Colon (tissue), 2 donors: ENCODE measurements at regions not wholly inside any gene's neighbourhood (a gene's known extent, or its start where the extent isn't known, plus 50 kb on each side); places are given as distances from the start of the nearest gene placed in this dataset.

Experiments
- FAIRE-seq: peaks from 2 replicates; lab custom pipeline; 2012; peaks lifted over from hg19 to GRCh38; lab: Jason Lieb, UNC
- donor health status: control.
- donor health status: control.

DNA sequence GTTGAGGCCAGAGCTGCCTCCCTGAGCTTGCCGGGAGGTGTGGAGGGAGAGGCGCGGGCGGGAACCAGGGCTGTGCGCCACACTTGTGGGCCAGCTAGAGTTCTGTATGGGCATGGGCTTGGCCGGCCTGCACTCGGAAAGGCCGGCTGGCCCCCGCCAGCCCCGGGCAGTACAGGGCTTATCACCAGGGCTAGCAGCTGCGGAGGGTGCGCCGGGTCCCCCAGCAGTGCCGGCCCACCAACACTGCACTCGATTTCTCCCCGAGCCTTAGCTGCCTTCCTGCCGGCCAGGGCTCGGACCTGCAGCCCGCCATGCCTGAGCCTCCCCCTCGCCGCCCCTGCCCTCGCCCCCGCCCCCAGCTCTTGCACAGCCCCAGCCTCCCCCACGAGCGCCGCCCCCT, 472.7 kb downstream of the TFAP2A start:
- FAIRE-seq = no peak

DNA sequence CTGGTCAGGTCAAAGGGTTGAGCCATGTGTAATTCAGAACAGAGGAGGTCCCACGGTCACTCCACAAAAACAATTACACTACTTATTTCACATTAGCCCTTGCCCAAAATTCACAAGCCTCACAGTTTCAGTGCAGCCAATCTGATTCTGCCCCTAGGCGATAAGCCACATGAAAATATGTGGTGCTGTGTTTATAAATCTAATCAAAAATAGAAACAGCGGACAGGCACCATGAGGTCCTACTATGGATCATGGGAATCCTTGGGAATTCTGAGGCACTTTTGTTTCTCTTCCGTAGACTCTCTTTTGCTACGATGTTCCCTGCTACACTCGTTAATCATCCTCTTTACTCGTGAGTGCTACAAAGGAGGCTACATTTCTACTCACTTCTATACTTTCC, 476.1 kb downstream of the TFAP2A start:
- no peak for FAIRE-seq

DNA sequence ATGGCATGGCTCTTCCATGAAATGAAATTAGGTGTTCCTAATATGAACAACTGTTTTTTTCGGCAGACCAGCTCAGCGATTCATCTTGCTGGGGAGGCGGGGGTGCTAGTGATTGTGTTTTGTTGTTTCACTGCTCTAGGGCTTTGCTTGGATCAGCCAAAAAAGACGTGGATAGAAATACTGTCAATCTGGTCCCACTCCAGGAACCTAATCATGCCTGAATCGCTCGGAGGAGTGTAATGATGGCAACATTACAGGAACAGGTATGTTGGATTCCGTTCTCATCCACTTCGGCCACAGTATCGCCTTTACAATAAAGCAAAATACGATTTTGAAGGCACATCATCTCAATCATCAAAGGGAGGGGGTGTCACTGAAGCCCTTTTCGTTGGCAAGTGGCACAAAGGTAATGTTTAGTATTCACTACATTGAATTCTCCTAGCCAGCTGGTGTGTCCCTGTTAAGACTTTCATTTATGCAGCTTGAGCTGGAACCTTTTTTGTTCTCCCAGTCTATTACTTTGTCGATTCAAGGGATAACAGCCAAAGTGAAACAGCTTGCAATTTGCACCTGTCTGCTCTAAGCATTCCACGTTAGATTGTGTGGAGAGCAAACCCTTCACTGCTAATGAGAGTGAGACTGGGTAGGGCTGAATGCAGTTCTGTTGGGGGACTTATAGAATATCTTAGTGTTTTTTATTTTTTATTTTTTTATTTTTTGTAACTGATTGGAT, 477.7 kb downstream of the TFAP2A start:
- FAIRE-seq = no peak

DNA sequence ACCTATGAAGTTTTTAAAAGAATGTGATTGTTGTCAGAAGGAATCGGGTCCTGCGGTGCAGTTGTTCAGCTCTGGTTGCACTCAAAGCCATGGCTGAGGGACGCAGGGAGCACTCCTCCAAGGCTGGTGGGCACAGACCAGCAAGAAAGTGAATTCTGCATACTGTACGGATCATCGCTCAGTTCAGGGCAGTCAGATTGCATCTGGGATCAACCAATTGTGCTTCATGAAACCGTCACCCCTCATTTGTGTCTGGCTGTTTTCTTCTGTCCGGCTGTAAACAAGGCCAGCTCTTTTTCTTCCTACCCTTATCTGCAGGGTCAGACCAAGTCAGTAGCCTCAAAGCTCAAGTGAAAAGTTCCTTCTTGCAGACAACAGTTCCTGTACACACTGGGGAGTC, 478.3 kb downstream of the TFAP2A start:
- FAIRE-seq = no peak

DNA sequence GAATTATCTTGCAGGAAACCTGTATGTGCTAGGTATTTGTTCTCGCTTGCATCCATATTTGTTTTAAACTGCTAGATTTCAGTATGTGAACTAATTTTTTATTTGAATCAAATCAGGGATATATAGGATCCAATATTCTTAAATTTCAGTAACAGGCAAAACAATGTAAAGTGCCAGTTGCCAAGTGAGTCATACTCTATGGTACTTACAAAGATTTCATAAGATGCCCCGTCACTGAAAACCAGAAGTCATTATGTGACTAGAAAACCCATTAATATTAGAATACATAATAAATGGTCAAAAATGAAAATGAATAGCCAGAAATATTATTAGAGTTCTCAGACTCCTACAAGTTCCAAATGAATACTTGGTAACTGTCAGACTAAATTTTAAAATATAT, 481.2 kb downstream of the TFAP2A start:
- FAIRE-seq = no peak

DNA sequence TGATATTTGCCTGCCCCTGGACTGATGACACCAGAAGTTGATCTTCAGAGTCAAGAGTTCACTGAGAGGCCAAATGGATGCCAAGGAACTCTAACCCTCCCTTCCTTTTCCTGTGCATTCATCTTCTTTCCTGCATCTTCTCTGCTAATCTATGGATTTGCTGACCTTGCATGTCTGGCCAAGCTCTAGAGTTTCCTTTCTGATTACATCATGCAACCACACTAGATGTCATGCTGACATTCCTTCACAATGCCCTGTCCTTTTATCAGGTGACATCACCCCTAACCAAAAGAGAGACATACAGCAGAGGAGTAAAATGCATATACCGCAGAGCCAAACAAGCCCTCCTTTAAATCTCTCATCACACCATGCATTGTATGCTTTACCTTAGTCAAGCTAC, 487.6 kb downstream of the TFAP2A start:
- no peak for FAIRE-seq

DNA sequence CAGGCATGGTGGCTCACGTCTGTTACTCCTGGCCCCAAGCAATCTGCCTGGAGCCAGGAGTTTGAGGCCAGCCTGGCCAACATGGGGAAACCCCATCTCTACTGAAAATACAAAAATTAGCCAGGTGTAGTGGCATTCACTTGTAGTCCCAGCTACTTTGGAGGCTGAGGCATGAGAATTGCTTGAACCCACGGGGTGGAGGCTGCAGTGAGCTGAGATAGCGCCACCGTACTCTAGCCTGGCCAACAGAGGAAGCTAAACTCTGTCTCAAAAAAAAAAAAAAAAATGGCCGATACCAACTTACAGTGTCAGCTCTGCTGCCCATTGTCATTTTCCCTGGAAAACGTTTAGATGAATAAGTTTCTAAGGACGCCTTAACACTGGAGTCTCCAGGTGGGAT, 489.9 kb downstream of the TFAP2A start:
- no peak for FAIRE-seq

DNA sequence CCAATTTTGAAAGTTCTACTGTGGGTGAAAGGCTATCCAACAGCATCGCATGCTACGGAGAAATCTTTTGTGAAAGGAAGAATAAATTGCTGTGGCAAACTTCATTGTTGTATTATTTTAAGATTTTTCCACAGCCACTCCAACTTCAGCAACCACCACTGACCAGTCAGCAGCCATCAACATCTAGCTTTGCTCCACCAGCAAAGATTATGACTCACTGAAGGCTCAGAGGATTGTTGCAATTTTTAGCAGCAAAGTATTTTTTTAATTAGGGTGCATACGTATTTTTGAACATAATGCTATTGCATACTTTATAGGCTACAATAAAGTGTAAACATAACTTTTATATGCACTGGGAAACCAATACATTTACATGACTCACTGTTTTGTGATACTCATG, 493.5 kb downstream of the TFAP2A start:
- no peak for FAIRE-seq

DNA sequence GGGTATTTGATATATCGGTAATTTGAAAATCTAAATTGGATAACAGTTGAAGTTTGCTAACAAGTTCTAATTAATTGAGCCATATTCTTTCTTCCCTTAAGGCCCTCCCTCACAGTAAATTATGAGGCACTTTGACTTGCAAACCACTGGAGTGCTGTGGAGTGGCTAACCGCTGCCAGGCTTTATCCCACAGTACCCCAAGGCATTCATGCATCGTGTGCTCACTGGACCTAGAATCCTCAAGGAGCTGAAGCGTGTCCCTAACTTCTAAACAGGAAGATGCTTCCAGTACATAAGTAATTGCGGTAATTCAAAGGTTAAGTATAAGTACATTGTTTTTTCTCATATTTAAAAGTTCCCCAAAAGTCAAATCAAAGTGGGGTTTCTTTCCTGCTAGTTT, 499.9 kb downstream of the TFAP2A start:
- no peak for FAIRE-seq

DNA sequence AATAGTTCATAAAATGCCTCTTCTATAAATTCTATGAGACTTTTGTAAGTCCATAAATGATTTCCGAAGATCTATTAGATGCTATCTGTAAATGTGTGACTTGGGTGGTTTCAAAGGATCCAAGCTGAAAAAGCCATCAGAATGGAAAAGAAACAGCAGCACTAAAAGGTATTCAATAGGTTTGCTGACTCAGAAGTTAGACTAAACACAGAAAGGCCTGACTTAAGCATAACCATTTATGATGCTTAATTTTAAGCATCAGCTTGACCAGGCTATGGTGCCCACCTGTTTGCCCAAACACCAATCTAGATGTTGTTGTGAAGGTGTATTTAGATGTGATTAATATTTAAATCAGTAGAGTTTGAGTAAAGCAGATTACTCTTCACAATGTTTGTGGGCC, 513.5 kb downstream of the TFAP2A start:
- FAIRE-seq = no peak

DNA sequence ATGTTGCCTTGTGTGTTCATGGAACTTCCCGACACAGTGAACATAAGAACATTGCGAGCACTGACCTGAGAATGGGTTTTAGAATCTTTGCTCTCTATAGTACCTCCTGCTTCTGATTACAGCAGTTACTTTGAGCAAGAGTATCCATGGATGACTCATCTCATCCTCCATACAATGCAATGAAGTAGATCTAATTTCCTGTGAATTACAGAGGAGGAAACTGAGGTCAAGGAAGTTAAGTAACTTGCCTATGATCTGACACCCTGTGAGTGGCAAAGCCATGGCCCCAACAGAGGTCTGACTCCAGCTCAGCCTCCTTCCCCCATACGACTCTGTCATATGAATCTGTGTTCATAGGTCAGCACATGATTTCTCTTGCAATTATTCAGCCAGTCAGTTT, 518.1 kb downstream of the TFAP2A start:
- FAIRE-seq = no peak

DNA sequence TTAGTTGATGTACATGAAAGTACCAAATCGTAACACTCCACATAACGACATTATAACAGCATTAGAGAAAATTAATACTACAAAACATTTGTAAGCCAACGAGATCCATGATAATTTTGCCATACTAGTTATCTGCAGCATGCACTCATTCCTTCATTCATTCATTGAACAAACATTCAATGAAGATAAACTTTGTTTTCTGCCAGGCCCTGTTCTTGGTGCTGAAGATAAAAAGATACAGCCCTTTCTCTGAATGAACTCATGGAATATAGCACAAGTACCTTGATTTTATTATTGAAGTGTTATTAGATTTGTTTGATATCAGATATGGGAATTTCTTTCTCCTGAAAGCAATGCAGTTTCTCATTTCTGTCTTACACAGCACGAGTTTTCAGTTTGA, 524.0 kb downstream of the TFAP2A start:
- no peak for FAIRE-seq

DNA sequence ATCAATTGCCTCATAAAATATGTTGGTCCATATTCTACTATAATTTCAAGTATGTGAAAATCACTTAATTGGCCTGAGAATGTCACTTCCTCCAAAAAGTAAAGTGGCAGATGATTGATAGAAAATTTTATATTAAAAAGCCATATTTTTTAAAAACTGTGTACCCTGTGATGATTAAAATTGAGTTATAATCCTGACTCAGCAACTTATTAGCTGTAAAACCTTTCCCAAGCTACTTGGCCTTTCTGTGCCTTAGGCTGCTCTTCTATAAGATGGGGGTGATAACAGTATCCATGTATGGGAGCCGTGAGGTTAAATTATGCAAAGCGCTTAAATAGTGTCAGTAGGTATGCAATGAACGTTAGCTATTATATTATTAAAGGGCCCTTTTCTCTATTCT, 524.4 kb downstream of the TFAP2A start:
- no peak for FAIRE-seq

DNA sequence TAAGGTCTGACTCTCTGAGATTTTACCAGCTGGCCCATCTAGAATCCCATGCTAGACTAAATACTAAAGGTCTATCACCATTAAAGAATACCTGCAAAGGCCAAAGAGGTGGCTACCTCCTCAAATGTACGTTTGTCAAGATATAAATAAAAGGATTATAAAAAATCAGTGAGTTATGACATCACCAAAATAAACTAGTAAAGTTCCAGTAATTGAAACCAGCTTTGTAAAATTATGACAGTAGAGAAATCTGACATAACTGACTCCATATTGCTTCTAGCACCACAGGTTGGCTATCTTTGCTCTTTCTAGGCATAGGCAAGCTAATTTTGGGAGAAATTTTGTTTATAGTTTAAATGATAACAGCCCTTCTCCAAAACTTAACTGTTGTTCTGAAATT, 536.3 kb downstream of the TFAP2A start:
- no peak for FAIRE-seq

DNA sequence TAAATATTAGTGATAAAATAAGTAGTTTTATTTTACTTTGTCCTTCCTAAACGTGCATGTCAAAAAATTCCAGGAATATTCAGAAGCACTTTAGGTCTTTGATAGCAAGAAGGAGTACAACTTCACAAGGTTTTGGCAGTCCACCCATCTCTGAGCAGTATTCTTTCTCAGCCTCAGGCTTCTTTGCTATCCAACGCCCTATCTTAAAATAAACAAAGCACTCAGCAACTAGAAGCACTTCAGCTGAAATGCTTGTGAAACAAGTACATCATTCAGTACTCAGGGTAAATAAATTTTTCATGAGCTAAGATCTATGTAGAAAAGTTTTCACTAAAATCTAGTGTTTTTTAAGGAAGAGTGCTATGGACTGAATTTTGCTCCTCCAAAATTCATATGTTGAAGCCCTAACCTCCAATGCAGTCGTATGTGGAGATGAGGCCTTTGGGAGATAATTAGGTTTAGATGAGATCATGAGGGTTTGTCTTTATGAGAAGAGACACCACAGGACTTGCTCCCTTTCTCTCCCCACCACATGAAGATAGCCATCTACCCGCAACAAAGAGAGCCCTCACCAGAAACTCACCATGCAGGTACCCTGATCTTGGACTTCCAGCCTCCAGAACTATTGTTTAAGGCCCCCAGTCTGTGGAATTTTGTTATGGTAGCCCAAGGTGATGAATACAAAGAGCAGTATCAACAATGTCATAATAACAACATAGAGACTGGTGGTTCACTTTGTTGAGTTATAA, 539.1 kb downstream of the TFAP2A start:
- FAIRE-seq = no peak

DNA sequence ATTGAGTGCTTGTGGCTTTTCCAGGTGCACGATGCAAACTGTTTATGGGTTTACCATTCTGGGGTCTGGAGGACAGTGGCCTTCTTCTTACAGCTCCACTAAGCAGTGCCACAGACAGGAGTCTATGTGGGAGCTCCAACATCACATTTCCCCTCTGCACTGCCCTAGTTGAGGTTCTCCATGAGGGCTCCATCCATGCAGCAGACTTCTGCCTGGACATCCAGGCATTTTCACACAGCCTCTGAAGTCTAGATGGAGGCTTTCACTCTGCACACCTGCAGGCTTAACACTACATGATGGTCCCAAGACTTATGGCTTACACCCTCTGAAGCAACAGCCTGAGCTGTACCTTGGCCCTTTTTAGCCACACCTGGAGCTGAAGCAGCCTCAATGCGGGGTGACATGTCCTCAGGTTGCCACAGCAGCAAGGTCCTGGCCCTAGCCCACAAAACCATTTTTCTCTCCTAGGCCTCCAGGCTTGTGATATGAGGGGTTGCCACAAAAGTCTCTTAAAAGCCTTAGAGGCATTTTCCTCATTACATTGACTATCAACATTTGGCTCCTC, 552.2 kb downstream of the TFAP2A start:
- no peak for FAIRE-seq

DNA sequence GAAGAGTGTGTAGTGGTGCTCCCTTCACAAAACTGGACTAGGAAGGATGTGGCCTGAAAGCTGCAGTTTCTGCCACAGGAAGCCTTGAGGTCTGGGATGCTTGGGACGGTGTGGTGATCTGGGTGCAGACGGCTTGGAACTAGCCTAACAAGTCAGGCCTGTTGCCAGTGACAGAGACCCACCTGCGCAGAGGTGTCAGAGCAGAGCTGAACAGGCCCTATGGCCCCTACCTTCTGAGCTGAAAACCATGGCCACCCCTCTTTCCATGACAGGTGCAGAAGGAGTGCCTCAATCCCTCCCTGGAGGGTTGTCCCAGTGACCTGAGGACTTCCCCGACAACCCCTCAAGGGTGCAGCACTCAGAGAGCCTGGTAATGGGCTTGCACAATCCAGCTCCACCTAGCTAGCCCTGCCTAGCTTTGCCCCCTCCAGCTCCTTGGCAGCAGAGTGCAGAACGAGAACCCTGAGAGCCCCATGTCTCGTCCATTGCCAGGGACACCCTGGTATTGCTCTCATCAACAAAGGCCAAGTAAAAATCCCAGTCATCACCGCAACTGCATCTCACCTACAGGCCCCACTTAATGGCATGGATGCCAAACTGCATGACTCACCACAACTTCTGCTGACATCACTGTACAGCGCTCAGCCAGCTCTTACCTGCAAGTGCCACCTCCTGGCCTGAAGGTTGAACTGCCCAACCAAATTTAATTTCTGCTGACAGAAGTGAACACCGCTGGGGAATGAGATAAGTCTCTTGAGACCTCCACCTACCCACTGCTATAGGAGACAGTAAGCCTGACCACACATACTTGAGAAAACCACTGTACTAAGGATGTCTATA, 563.1 kb downstream of the TFAP2A start:
- no peak for FAIRE-seq

DNA sequence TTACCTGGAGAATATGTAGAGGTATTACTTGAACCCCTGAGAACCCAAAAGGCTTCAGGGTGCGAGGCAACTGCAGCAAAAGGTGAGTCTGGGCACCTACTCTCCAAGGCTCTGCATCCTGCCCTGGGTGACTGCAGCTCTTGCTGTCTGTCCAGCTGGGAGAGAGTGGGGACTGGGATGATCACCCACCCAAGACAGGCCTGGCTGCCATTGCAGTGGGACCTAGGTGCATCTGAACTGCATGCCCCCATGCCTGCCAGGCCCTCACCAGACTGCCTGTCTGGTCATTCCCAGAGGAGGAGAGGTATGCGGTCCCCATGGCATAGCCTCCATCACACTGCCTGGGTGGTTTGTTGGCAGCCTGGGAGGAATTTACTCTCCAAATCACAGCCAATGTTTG, 563.9 kb downstream of the TFAP2A start:
- no peak for FAIRE-seq

DNA sequence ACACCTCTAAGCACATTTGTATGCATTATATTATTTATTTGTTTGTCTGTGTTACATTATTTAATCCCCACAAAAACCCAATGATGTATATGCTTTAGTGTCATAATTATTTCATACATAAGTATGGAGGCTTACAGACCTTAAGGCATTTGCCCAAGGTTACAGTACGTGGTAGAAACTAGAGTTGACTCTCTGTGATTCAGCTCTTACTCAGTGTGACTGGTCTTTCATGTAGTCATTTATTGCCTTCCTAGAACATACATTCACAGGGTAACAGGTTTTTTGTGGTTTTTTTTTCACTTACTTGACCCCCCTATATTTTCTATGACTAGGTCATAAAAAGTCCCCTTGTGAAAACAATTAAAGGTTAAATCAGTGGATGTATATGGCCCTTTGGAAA, 566.8 kb downstream of the TFAP2A start:
- no peak for FAIRE-seq

DNA sequence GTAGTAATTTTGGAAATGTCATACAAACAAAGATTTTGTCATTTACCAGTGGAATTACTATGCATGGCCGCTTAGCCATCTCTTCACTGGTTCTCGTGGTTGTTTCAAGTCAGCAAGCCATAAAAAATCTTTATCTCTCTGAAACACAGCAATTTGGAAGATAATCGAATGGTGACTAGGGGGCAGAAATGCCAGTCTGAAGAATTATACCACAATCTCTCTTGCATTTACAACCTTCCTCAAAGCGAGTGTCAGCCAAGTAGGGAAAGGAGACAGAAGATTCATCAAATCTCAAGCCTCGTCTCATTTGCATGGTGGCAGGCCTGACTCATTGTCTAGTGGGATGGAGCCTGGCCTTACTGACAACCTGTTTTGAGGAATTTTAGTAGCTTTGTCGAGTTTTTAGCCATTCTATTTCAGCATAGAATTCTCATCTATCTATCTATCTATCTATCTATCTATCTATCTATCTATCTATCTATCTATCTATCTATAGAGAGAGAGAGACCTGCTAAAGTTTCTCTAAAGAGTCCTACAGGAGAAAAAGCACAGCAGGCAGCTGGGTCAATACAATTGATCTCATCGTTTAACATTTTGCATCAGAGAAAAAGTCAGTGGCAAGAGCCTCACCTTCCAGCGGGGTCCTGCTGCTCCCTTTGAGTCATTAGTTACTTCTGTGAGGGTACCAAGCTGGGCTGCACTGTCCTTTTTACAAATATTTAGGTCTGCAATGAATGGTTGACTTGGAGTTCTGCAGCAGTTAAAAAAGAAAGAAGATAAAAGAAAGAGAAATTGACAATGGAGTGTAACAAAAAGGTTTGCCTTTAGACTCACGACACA, 572.8 kb downstream of the TFAP2A start:
- FAIRE-seq = no peak

DNA sequence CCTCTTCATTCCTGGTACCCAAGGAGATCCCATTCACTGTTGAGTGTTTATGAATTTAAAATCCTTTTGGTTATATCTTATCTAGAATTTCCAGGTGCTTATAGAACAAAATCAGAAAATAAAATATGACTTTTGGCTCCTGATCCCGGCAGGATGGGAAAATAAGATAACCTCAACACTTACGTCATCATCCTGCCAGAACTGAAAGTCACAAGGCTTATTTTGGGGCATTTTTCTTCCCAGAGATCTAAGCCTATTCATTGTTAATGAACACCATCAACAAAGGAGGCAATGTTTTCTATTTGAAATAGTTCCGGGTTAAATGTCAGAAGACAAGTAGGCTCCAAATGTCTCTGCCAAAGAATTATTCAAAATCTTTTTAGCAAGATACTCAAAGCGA, 580.6 kb downstream of the TFAP2A start:
- no peak for FAIRE-seq

DNA sequence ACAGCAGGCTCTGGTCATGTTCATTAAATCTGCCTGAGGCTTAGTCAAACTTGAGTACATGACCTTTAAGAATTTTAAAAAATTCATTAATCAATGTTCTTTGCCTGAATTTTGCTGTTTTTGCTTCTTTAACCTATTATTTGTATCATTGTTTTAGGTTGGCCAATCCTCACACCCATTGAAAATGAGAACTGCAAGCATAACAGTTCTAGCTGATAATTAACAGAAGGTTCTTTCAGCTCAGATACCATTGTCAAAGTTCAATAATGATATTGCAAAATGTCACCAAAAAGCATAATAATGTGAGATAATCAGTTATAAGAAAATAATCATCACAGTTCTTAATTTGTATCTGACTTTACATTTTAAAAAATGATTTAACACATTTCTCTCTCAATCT, 583.1 kb downstream of the TFAP2A start:
- FAIRE-seq = no peak
